GM18909 (cell line): ENCODE measurements at regions not wholly inside any gene's neighbourhood (a gene's known extent, or its start where the extent isn't known, plus 50 kb on each side); places are given as distances from the start of the nearest gene placed in this dataset.
"Not testable (repeated sequence)": the region's sequence is repeated elsewhere in the genome, so short reads cannot be mapped to it uniquely, and the experiment has no call there.

Experiments used
- ATAC-seq: cut with Tn5 transposase; IDR thresholded peaks from one replicate; pipeline ENCODE4 v1.9.1; 2021; ENCODE audit warnings: mild to moderate bottlenecking; ENCODE audit not compliant: unreplicated experiment, poor library complexity

- no peak for ATAC-seq
These were observed 55.3 kb downstream of the RPL10L start for GRCh38 chr14:46596236-46596635.

- ATAC-seq = no peak
These were observed 68.8 kb downstream of the RPL10L start for GRCh38 chr14:46582826-46583225.

- no peak for ATAC-seq
These were observed 70.4 kb downstream of the RPL10L start for GRCh38 chr14:46581036-46581671.

GRCh38 chr14:46574978-46575375 is 76.6 kb downstream of the RPL10L start:
- no peak for ATAC-seq

GRCh38 chr14:46574221-46574977 is 77.2 kb downstream of the RPL10L start:
- ATAC-seq = no peak

- ATAC-seq = no peak
These were observed 78.1 kb downstream of the RPL10L start for GRCh38 chr14:46573498-46573897.

GRCh38 chr14:46571970-46572369 is 79.6 kb downstream of the RPL10L start:
- ATAC-seq = no peak

- not testable (repeated sequence) for ATAC-seq
These were observed 83.4 kb downstream of the RPL10L start for GRCh38 chr14:46568161-46568560.

GRCh38 chr14:46550836-46551235 is 100.7 kb downstream of the RPL10L start:
- ATAC-seq = no peak

GRCh38 chr14:46540986-46541385 is 110.6 kb downstream of the RPL10L start:
- ATAC-seq = no peak

- ATAC-seq = no peak
These were observed 132.5 kb downstream of the RPL10L start for GRCh38 chr14:46519121-46519520.

GRCh38 chr14:46508752-46509151 is 142.8 kb downstream of the RPL10L start:
- not testable (repeated sequence) for ATAC-seq

- no peak for ATAC-seq
These were observed 152.1 kb downstream of the RPL10L start for GRCh38 chr14:46499521-46499920.

- no peak for ATAC-seq
These were observed 155.2 kb downstream of the RPL10L start for GRCh38 chr14:46496409-46496808.

- ATAC-seq = peak; percentile 98
These were observed 161.3 kb downstream of the RPL10L start for GRCh38 chr14:46490238-46490685.

GRCh38 chr14:46488374-46488773 is 163.2 kb downstream of the RPL10L start:
- no peak for ATAC-seq

- ATAC-seq = no peak
These were observed 163.8 kb downstream of the RPL10L start for GRCh38 chr14:46487582-46488350.

- ATAC-seq = no peak
These were observed 169.4 kb downstream of the RPL10L start for GRCh38 chr14:46482200-46482599.

GRCh38 chr14:46480817-46481216 is 170.8 kb downstream of the RPL10L start:
- no peak for ATAC-seq

GRCh38 chr14:46472261-46472660 is 179.3 kb downstream of the RPL10L start:
- ATAC-seq = no peak

- ATAC-seq = no peak
These were observed 187.2 kb downstream of the RPL10L start for GRCh38 chr14:46464341-46464740.
